H1 (cell line): ENCODE measurements at regions not wholly inside any gene's neighbourhood (a gene's known extent, or its start where the extent isn't known, plus 50 kb on each side); places are given as distances from the start of the nearest gene placed in this dataset.
A peak's percentile ranks its signal among the peaks of the same experiment; 100 is the strongest.

Experiments
- CTCF ChIA-PET: fragments of 300-600 bp; sonication (Branson Sonifier 250); formaldehyde crosslinking; loops from one replicate; lab custom pipeline; 2021; ENCODE audit not compliant: partially characterized antibody; lab: Charles Lee
- POLR2A ChIA-PET: fragments of 300-600 bp; sonication (Branson Sonifier 250); formaldehyde crosslinking; loops from one replicate; lab custom pipeline; 2021; ENCODE audit warnings: inconsistent platforms; ENCODE audit not compliant: partially characterized antibody; lab: Charles Lee
- DNase-seq, 2 experiments: peaks; one replicate each; pipeline versions ENCODE4 v3.0.0 to v3.0.0-alpha.2; 2010 to 2022; ENCODE audit warnings: low spot score in 2 of 2, low read depth in 1 of 2, mixed read lengths in 1 of 2
- FAIRE-seq: peaks from 2 replicates; lab custom pipeline; 2011; peaks lifted over from hg19 to GRCh38; lab: Jason Lieb, UNC
- H2AFZ ChIP-seq: 2 replicates; pipeline ENCODE4 v1.8.1; 2012; ENCODE audit warnings: low read length, inconsistent platforms
- H2AK5ac ChIP-seq: 2 replicates; pipeline ENCODE4 v1.6.1; 2013; ENCODE audit warnings: low read depth, low read length
- H2BK120ac ChIP-seq: replicated peaks from 2 replicates; pipeline ENCODE3; 2013; ENCODE audit warnings: low read depth, low read length, inconsistent platforms
- H2BK12ac ChIP-seq: 2 replicates; pipeline ENCODE4 v1.6.1; 2013; ENCODE audit warnings: low read depth, low read length
- H2BK15ac ChIP-seq: 2 replicates; pipeline ENCODE4 v1.6.1; 2013; ENCODE audit warnings: low read length
- H2BK20ac ChIP-seq: 2 replicates; pipeline ENCODE4 v1.6.1; 2013; ENCODE audit warnings: low read length
- H2BK5ac ChIP-seq: 2 replicates; pipeline ENCODE4 v1.6.1; 2013; ENCODE audit warnings: low read depth, low read length
- H3K14ac ChIP-seq: 2 replicates; pipeline ENCODE4 v1.6.1; 2013; ENCODE audit warnings: inconsistent platforms; ENCODE audit not compliant: insufficient read length
- H3K18ac ChIP-seq: 2 replicates; pipeline ENCODE4 v1.6.1; 2013; ENCODE audit warnings: low read length; ENCODE audit errors: extremely low read depth
- H3K23ac ChIP-seq: 2 replicates; pipeline ENCODE4 v1.6.1; 2013; ENCODE audit warnings: inconsistent platforms; ENCODE audit not compliant: insufficient read length
- H3K23me2 ChIP-seq: 2 replicates; pipeline ENCODE4 v1.6.1; 2013; ENCODE audit warnings: low read depth, low read length
- H3K27ac ChIP-seq: 2 replicates; pipeline ENCODE4 v1.6.1; 2011; ENCODE audit warnings: low read depth, low read length, inconsistent platforms
- H3K27me3 ChIP-seq, 4 experiments: replicated peaks in 1 of 4; 1 replicate in 1 of 4; 2 replicates in 3 of 4; pipeline versions ENCODE4 v1.6.1 to v1.8.1; 2011 to 2013; ENCODE audit warnings: low read length in 3 of 4, mild to moderate bottlenecking in 3 of 4, inconsistent platforms in 2 of 4, mixed read lengths in 2 of 4, moderate library complexity in 1 of 4; ENCODE audit not compliant: control insufficient read depth in 3 of 4, insufficient read depth in 3 of 4; ENCODE audit errors: extremely low read depth in 1 of 4
- H3K36me3 ChIP-seq, 4 experiments: 2 replicates each; pipeline versions ENCODE4 v1.6.1 to v1.8.1; 2011 to 2013; ENCODE audit warnings: mild to moderate bottlenecking in 4 of 4, low read length in 3 of 4, moderate library complexity in 2 of 4, control low read depth in 1 of 4, inconsistent platforms in 1 of 4; ENCODE audit not compliant: insufficient read depth in 4 of 4, control insufficient read depth in 2 of 4
- H3K4ac ChIP-seq: replicated peaks from 2 replicates; pipeline ENCODE3; 2013; ENCODE audit warnings: low read length, low read depth, mixed read lengths, inconsistent platforms; ENCODE audit not compliant: insufficient read length
- H3K4me1 ChIP-seq, 4 experiments: replicated peaks in 1 of 4; 1 replicate in 1 of 4; 2 replicates in 3 of 4; pipeline versions ENCODE4 v1.6.1 to v1.8.1; 2011 to 2013; ENCODE audit warnings: low read length in 3 of 4, inconsistent platforms in 2 of 4, mixed read lengths in 1 of 4; ENCODE audit not compliant: insufficient read depth in 4 of 4, control insufficient read depth in 3 of 4
- H3K4me2 ChIP-seq, 2 experiments: 2 replicates each; pipeline versions ENCODE4 v1.6.1 to v1.8.1; 2011 to 2013; ENCODE audit warnings: low read depth in 2 of 2, low read length in 2 of 2, control low read depth in 1 of 2, inconsistent platforms in 1 of 2, mild to moderate bottlenecking in 1 of 2; ENCODE audit not compliant: insufficient read depth in 1 of 2
- H3K4me3 ChIP-seq, 4 experiments: fragments of 200-600, 300-600 bp in 1 of 4; sonication (generic), shearing (Covaris generic), sonication (Bioruptor Twin) in 1 of 4; 2 replicates each; pipeline versions ENCODE4 v1.5.1 to v1.8.1; 2011 to 2016; ENCODE audit warnings: low read length in 4 of 4, low read depth in 3 of 4, control low read depth in 2 of 4, inconsistent platforms in 2 of 4, mild to moderate bottlenecking in 2 of 4, mixed read lengths in 1 of 4, moderate library complexity in 1 of 4; ENCODE audit not compliant: insufficient read depth in 2 of 4; ENCODE audit errors: extremely low read depth in 1 of 4
- H3K56ac ChIP-seq: replicated peaks from 2 replicates; pipeline ENCODE3; 2013; ENCODE audit warnings: low read depth, mild to moderate bottlenecking, mixed read lengths, low read length, inconsistent platforms; ENCODE audit not compliant: insufficient read length
- H3K79me1 ChIP-seq: 2 replicates; pipeline ENCODE4 v1.6.1; 2013; ENCODE audit warnings: low read depth, low read length, control low read depth
- H3K79me2 ChIP-seq, 2 experiments: 2 replicates each; pipeline versions ENCODE4 v1.6.1 to v1.8.1; 2012 to 2013; ENCODE audit warnings: low read length in 2 of 2, mild to moderate bottlenecking in 2 of 2, inconsistent platforms in 1 of 2; ENCODE audit not compliant: insufficient read depth in 2 of 2, control insufficient read depth in 1 of 2
- H3K9ac ChIP-seq, 4 experiments: replicated peaks in 1 of 4; 1 replicate in 1 of 4; 2 replicates in 3 of 4; pipeline versions ENCODE4 v1.6.1 to v1.8.1; 2011 to 2013; ENCODE audit warnings: low read depth in 3 of 4, low read length in 3 of 4, control low read depth in 2 of 4, mild to moderate bottlenecking in 2 of 4, moderate library complexity in 2 of 4, inconsistent platforms in 1 of 4; ENCODE audit errors: extremely low read depth in 1 of 4
- H3K9me3 ChIP-seq, 2 experiments: 2 replicates each; pipeline versions ENCODE4 v1.6.1 to v1.8.1; 2012 to 2013; ENCODE audit warnings: mild to moderate bottlenecking in 2 of 2, moderate library complexity in 2 of 2, control low read depth in 1 of 2, inconsistent platforms in 1 of 2, low read depth in 1 of 2, low read length in 1 of 2, mixed read lengths in 1 of 2; ENCODE audit not compliant: insufficient read depth in 2 of 2
- H4K20me1 ChIP-seq, 2 experiments: replicated peaks in 1 of 2; 2 replicates each; pipeline versions ENCODE3 to v1.8.1; 2011 to 2013; ENCODE audit warnings: inconsistent platforms in 2 of 2, low read length in 2 of 2, mild to moderate bottlenecking in 1 of 2; ENCODE audit not compliant: insufficient read depth in 2 of 2, control insufficient read depth in 1 of 2
- H4K5ac ChIP-seq: 2 replicates; pipeline ENCODE4 v1.6.1; 2013; ENCODE audit warnings: low read length, low read depth, mixed read lengths, inconsistent platforms; ENCODE audit not compliant: insufficient read length
- H4K8ac ChIP-seq: 2 replicates; pipeline ENCODE4 v1.8.0; 2013; ENCODE audit warnings: mild to moderate bottlenecking, moderate library complexity, low read length, inconsistent platforms; ENCODE audit not compliant: insufficient read depth; ENCODE audit errors: extremely low read depth
- H4K91ac ChIP-seq: replicated peaks from 2 replicates; pipeline ENCODE3; 2013; ENCODE audit warnings: low read length, mixed read lengths, inconsistent platforms; ENCODE audit not compliant: insufficient read length
- ATF2 ChIP-seq: IDR thresholded peaks from 2 replicates; pipeline ENCODE4 v1.6.1; 2012; ENCODE audit warnings: low read length, inconsistent platforms
- CHD2 ChIP-seq: IDR thresholded peaks from 2 replicates; pipeline ENCODE4 v1.6.1; 2012; ENCODE audit warnings: low read length, improper control_type of control experiment
- CTBP2 ChIP-seq: IDR thresholded peaks from 2 replicates; pipeline ENCODE4 v1.7.0; 2011; ENCODE audit warnings: borderline replicate concordance, mild to moderate bottlenecking, moderate library complexity, mixed read lengths, low read length; ENCODE audit not compliant: insufficient read depth, insufficient read length
- JUND ChIP-seq: IDR thresholded peaks from 2 replicates; pipeline ENCODE4 v1.6.1; 2011; ENCODE audit warnings: mild to moderate bottlenecking, improper control_type of control experiment, low read length
- KDM1A ChIP-seq: fragments of 200-600, 300-600 bp; sonication (generic); IDR thresholded peaks from 2 replicates; pipeline ENCODE4 v1.7.1; 2016; ENCODE audit warnings: mild to moderate bottlenecking, low read length, borderline replicate concordance
- NANOG ChIP-seq: IDR thresholded peaks from 2 replicates; pipeline ENCODE4 v1.6.1; 2011; ENCODE audit warnings: low read length, low read depth, mild to moderate bottlenecking, inconsistent platforms; ENCODE audit not compliant: insufficient read depth, poor library complexity, severe bottlenecking
- SIRT6 ChIP-seq: IDR thresholded peaks from one replicate; pipeline ENCODE4 v1.7.1; 2012; ENCODE audit warnings: low read length, inconsistent platforms
- TEAD4 ChIP-seq: IDR thresholded peaks from 2 replicates; pipeline ENCODE4 v1.6.1; 2012; ENCODE audit warnings: low read depth, low read length, inconsistent platforms, mixed read lengths
- WGBS, 2 experiments: shearing (Covaris generic) in 1 of 2; methylation state at CpG; one replicate each; pipeline versions ENCODE4 v1.1.6 to v1.1.7; 2013 to 2015; ENCODE audit warnings: low lambda C conversion rate in 2 of 2, mixed read lengths in 2 of 2, inconsistent platforms in 1 of 2, low coverage in 1 of 2, missing lambda C conversion rate in 1 of 2; ENCODE audit not compliant: insufficient replicate concordance in 2 of 2, insufficient coverage in 1 of 2, insufficient read length in 1 of 2; ENCODE audit errors: extremely low coverage in 1 of 2, missing lambda C conversion rate in 1 of 2; 5-methylcytosine and 5-hydroxymethylcytosine counted together
- TF ChIP-seq, protein P1 (sequence below): IDR thresholded peaks from 2 replicates; pipeline ENCODE4 v1.6.1; 2012; ENCODE audit warnings: inconsistent platforms

DNA sequence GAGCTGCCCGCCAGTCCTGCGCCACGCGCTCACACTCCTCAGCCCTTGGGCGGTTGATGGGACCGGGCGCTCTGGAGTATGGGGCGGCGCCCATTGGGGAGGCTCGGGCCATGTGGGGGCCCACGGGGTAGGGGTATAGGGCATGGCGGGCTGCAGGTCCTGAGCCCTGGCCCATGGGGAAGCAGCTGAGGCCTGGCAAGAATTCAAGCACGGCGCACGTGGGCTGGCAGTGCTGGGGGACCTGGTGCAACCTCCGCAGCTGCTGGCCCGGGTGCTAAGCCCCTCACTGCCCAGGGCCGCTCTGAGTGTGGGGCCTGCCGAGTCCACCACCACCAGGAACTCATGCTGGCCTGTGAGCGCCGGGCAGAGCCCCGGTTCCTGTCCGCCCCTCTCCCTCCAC lies 229.6 kb upstream of the ZNF608 start:
- H3K18ac ChIP-seq, result no peak overlapping the region
- no peak overlapping the region for H3K9ac ChIP-seq
- H3K4me2 ChIP-seq, result no peak overlapping the region
- H3K27ac ChIP-seq, result no peak overlapping the region
- H2BK15ac ChIP-seq, result no peak overlapping the region
- H2BK12ac ChIP-seq, result no peak overlapping the region
- H3K27me3 ChIP-seq, result no peaks in the 10 kb centered on the region
- H2BK120ac ChIP-seq, result no peak overlapping the region
- no peak overlapping the region for H3K56ac ChIP-seq
- H3K4me1 ChIP-seq, result peaks cover 0 to 25% (median 9%) of the 10 kb centered on the region in 4 experiments; a peak in 6 of 7 replicates
- FAIRE-seq (no peak), DNase-seq (no peak)
- H4K5ac ChIP-seq, result no peak overlapping the region
- H2BK5ac ChIP-seq, result no peak overlapping the region
- H3K14ac ChIP-seq, result no peak overlapping the region
- no peaks in the 10 kb centered on the region for H3K79me2 ChIP-seq
- no peak overlapping the region for H3K23ac ChIP-seq
- H2AFZ ChIP-seq, result no peak overlapping the region
- H3K23me2 ChIP-seq, result no peaks in the 10 kb centered on the region
- no peaks in the 10 kb centered on the region for H3K79me1 ChIP-seq
- peak overlapping the region; percentile 40; the same call in 1 of the 2 replicates for H2BK20ac ChIP-seq
- peaks cover 12 to 21% of the 10 kb centered on the region in 2 experiments for H3K9me3 ChIP-seq
- CTCF ChIA-PET, result interaction anchor here (1.4 kb wide), 1 partner anchor 859 kb away, joined by 3 read pairs; no protein-coding TSS in a partner anchor
- no peak for TF ChIP-seq CHD2
- no peak for TF ChIP-seq NANOG
- TF ChIP-seq CTBP2, result no peak
- TF ChIP-seq KDM1A, result no peak
- TF ChIP-seq, protein P1, sequence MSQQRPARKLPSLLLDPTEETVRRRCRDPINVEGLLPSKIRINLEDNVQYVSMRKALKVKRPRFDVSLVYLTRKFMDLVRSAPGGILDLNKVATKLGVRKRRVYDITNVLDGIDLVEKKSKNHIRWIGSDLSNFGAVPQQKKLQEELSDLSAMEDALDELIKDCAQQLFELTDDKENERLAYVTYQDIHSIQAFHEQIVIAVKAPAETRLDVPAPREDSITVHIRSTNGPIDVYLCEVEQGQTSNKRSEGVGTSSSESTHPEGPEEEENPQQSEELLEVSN, result no peak
- no peak for TF ChIP-seq SIRT6
- no peak for TF ChIP-seq TEAD4
- TF ChIP-seq ATF2, result no peak
- TF ChIP-seq JUND, result no peak
- H4K20me1 ChIP-seq, result no peaks in the 10 kb centered on the region
- no peak overlapping the region for H4K8ac ChIP-seq
- H4K91ac ChIP-seq, result no peak overlapping the region
- no peak overlapping the region for H3K4ac ChIP-seq
- WGBS, 2 experiments, result 93% methylated on average over 23 of the region's 23 CpGs; no CpG with 5 or more reads in 1 of the 2 experiments
- POLR2A ChIA-PET, result interaction anchor here (0.5 kb wide), 1 partner anchor 9 kb away, joined by 3 read pairs; no protein-coding TSS in a partner anchor
- H3K36me3 ChIP-seq, result peaks cover 0 to 13% (median 0%) of the 10 kb centered on the region in 4 experiments; a peak in 3 of 8 replicates
- H3K4me3 ChIP-seq, result no peak overlapping the region
- no peak overlapping the region for H2AK5ac ChIP-seq
